Head of caudate nucleus (tissue), 42 donors: ENCODE measurements at regions not wholly inside any gene's neighbourhood (a gene's known extent, or its start where the extent isn't known, plus 50 kb on each side); places are given as distances from the start of the nearest gene placed in this dataset.

ENCODE experiments used
- DNase-seq, 42 donors: peaks; one replicate each; pipeline versions ENCODE4 v3.0.0 to v3.0.0-alpha.2; 2020 to 2021; ENCODE audit warnings: mixed read lengths in 7 of 42
- intact Hi-C: fragments of 100-400 bp; cut with DNase I; formaldehyde crosslinking; loops from one replicate; pipeline ENCODE4 v1.15.0; 2022

DNA sequence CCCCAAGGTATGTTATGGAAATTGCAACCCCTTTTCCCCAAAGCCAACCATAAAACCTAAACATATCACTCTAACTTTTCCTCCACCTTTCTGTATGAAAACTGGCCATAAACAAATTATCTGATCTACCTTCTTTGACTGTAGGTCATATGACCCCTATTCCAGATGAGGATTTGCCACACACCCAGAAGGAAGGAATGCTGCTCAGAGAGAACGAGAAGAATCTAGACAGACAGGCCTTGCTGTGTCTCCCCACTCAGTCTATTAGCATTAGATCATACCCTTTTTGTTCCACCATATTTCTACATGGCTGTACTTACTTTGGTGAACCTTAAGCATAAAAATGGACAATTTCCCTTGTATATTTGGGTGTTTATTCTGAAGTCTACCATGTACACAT is 113.0 kb upstream of the PHYHIPL start:
- intact Hi-C loops: no loop called here
- no peak for DNase-seq

DNA sequence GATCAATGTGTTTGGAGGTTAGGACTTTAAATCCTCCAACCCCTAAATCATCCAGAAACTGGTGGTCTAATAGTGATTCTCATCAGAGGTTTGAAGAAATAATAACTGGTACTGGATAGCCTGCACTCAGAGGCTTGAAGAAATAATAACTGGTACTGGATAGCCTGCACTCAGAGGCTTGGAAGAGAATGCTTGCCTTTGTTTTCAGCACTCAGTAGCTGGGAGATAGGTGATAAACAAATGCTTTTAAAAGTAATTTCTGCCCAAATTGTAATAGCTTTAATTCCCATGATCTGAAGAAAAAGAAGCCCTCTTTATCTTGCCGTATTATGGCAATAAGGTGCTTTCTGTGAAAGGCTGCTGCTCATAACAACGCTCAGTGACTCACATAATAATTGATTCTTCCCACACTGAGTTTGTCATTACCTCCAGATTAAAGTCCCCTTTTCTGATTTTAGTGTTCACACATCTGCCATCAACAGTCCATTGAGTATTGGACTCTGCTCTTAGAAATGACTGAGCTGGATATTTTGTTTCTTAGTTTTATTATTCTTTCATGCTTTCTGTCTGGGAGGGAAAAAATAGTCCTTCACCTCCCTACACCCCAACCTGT is 112.3 kb upstream of the PHYHIPL start:
- DNase-seq: peak in 4 of 42 donors; percentile 4 to 46 (median 25)

DNA sequence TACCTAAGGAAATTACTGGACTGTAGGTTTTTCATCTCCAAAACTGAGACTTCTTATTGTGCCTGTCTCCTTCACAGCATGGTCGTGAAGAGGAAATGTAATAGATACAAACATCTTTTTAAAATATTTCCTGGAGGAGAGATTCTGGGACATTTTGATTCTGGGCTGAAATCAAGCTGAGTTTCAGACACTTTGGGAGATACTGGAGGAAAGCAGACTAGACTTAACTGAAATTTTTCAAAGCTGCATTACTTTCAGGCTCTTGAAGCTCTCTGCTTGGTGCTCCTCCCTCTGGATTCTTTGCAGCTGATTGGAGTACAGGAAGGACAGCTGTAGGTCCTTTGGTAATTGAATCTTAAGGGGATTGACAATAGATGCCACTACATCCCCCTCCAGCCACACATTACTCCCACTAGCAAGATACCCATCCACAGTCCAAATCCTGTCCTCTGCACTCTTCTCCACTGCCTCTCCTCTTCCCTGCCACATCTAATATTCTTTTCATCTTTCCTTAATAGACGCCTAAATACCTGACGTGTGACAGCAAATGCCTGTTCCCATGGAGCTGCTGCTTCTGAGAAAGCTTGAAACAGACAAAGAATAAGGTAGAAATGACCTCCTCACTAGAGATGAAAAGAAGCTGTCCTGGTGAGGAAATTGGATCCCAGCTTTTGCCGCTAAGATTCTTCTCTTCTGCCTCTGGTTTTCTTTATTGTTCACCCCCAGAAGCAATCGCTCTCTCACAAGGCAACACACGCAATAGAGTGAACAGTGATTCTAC is 111.5 kb upstream of the PHYHIPL start:
- intact Hi-C loops: no loop called here
- peak in 4 of 42 donors; percentile 4 to 19 (median 16) for DNase-seq

More for the DNA sequence above, 112.3 kb upstream of the PHYHIPL start:
- intact Hi-C loops: no loop called here

DNA sequence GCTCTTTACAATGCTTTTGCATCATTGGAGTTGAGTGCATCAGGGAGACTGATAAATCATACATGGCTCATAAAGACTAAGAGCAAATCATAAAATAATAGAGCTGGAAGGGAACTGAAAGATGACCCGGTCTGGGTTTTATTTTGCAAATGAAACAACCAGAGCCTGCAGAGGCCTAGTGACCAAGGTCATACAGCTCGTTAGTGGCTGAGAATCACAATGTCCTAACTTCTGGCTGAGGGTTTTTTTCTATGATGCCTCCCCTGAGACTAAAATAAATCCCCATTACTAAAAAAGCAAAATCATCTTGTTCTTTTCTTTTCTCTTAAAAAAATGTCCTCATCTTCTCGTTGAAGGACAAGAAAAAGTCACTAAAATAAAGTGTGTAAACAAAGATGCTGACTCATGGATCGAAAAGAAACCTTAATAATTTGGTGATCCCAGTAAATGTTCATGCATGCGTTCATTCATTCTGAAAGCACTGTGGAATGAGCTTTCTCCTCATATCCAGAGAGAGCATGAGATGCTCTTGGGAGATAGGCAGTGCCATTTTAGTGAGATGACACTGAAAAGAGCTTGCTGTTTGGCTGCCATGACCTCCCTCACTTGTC is 107.8 kb upstream of the PHYHIPL start:
- intact Hi-C loops: no loop called here
- no peak for DNase-seq

DNA sequence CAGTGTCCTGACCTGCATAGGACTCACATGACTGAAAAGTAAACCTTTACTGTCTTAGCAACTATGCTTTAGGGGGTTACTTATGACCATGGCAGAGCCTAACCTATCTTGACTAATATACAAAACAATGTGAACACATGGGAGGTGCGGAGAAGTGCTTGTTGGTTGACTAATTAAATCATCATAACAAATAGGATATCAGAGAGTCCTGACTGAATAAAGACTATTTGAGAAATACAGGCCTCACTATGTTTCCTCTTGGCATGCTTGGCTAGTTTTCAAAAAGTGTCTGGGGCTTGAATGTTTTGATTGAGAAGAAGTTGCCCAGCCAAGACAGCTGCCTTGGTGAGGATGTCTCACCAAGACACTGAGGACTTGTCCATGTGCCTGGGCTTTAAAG is 104.4 kb upstream of the PHYHIPL start:
- intact Hi-C loops: no loop called here

DNA sequence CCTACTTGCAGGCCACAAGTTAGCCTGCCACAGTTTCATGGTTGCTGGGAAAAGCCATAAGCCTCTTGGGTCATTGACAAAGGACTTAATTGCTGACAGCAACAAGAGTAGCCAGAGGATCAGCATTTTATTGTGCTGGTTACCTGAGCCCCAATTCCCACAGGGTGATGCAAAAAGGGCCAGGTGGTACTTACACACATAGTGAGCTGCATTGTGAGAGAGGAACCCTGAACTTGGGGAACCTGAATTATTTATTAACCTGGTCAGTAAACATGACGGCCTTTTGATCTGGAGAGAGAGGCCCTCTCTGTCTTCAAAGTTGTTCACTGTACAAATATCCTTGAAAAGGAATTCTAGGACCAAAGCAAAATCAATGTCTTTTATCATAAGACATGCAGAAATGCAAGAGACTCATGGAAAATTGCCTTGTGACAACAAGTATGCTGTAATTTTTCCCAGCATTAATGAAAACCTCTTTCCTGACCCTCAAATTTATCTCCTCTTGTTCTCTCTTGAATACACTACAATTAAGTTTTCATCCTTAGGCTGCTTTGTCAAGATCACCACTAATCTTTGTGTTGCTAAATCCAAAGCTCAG is 102.9 kb upstream of the PHYHIPL start:
- intact Hi-C loops: no loop called here
- no peak for DNase-seq

More for the DNA sequence above, 104.4 kb upstream of the PHYHIPL start:
- no peak for DNase-seq

DNA sequence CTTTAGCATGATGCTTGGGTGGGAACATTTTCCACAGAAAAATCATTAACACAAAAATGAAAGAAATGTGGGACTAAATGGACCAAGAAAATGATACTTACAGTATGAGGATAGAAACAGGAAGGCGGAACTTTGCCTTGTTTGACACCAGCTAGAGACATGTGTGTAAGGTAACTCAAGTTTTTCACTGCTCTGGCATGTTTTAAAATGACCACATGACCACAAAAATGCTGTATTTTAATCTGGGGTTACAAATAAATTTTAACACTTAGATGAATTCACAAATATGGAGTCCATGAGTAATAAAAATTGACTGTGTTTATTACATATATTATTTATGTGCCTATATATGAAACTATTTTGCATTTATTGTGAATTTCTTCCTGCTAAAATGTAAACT is 100.9 kb upstream of the PHYHIPL start:
- DNase-seq: no peak
- intact Hi-C loops: no loop called here

DNA sequence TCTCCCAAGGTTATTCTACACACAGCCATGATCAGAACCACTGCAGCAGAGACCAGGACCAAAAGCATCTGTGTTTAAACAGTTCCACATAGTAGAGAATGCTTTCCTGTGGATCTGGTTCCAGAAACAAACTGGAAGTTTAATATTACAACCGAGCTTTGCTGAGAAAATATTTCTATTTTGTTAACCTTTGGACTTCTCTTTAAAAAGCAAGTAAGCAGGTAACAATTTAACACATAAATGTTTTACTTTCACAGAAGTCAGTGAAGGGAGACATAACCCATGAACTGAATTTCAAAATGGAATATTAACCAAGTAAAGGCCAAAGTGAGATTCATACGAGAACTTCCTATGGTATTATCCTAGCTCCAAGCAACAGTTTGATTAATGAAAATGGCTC is 98.6 kb upstream of the PHYHIPL start:
- no peak for DNase-seq
- intact Hi-C loops: no loop called here

DNA sequence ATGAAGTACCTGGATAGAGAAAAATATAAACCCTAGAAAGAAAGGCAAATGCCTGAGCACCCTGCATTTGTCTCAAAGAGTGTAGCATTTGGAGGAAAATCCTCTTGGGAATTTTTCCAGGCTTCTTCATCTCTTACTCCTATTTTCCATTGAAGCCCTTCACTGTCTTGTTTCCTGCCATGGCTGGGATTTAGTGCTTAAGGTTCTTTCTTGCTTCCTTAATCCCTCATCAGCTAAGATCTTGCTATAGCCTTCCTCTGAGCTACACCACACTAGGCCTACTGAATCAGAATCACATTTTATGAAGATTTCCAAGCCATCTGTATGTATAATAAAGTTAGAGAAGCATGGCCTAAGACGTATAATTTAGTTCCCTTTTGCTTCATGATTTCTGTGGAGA is 97.5 kb upstream of the PHYHIPL start:
- DNase-seq: no peak
- intact Hi-C loops: no loop called here

DNA sequence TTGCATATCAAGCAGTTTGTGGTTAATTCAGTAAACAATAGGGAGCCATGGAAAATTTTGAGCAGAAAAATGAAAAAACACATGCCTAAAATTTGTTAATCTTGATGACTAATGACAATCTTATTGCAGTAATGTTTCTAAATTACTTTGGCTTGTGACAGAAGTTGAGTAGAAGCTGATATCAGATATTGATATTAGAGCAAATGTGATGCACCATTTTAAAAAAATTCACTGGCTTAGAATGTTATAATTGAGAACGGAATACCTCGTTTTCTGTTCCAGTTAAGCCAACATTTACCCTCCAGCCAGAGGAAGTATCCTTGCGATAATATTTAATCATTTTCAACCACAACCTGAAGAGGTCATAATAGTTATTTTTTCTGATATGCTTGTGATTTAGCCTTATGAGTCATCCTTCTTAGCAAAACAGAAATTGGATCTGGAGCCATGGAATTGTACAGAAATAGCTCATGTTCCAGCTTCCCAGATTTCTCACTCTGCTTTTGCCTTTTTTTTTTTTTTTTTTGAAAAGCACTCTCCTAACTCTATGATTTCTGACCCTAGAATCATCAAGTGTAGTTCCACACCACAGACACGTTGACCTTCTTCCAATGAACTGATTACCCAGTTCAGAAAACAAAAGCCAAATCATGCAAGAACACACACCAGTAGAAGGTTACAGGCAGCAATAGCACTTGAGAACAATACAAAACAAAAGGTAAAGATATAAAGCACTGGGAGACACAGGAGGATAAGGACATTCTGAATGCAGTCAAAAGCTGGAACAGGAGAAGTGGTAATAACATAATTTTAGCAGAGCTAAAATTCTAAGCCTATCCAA is 96.8 kb upstream of the PHYHIPL start:
- DNase-seq: no peak
- intact Hi-C loops: no loop called here

DNA sequence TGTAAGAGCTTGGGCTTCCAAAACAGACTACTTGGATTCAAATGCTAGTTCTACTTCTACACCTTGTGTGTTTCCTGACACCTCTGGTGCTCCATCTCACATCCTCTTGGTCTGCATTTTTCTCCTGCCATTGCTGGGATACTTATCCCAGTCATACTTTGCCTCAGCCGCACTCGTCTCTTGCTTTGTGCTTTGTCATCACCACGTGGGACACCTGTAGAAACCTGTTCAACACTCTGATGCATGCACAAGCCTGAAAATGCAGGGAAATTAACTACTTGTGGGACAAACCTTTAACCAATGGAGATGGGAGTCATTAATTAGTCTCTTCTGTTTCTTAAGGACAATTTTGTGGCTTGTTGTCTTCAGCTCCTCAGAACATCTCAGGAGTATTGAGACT is 94.2 kb upstream of the PHYHIPL start:
- intact Hi-C loops: no loop called here
- no peak for DNase-seq

DNA sequence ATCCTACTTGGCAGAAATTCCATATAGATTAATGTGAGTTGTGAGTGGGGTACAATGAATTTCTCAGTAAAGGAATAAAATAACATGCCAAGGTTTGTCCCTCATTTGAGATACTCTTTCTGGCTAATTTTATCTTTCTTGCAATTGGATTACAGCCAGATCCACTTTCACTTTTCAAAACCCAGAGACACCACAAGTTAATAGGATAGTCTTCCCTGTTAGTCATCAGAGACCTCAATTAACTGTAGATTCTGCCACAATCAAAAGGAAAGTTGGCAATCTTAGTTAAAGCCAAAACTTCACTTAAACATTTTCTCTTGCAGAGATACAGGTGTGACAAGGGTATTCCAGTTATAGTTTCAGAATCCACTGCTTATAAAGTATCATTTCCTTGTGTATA is 91.4 kb upstream of the PHYHIPL start:
- intact Hi-C loops: no loop called here
- DNase-seq: no peak

DNA sequence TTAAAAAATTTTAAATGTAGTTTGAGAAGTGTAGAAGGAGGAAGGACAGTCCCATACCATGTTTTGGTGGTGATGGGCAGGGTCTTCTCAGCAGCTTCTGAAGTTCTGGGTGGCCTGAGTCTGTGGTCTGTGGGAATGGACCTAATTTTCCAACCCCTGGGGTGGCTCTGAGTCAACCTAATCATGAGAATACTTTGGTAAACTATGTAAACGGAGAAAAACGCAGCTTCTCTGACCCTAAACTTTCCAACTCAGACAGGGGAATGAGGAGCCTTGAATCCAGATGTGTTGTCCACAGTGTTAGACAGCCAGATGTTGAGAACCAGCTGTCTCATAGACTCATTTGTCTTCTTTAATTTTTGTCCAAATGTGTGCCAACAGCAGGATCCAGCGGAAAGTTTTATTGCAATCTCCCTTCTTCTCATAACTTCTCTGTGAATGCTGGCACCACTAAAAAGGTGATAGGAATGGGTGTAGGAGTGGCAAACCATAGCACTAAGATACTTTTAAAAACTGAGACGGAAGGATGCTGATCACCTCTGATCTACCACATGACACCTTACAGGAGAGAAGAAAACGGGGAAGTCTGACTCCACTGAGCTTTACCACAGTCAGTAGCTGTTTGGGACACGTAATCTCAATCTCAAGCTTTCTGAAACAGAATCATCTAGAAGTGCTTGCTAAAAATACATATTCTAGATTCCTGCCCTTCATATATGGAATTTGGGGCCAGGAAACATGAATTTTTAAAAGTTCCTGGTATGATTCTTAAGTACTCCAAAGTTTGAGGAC is 90.5 kb upstream of the PHYHIPL start:
- DNase-seq: no peak
- intact Hi-C loops: no loop called here

DNA sequence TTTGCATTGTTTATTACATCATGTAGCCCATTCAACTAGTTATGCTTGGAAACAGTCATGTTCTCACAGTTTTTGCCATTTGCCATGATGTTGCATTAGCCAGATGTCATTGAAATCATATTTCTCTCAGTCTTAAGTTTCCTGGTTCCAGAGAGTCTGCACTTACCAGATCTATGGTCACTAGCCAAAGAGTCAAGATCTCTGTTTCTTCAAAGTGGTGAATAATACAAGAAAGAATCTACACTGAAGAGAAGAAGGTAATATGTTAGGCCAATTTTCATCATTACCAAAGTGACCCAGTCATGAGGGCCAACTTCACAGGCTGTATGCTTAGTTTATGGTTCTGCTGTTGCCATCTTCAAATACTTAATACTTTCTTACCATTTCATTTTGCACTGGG is 89.0 kb upstream of the PHYHIPL start:
- intact Hi-C loops: no loop called here
- no peak for DNase-seq

DNA sequence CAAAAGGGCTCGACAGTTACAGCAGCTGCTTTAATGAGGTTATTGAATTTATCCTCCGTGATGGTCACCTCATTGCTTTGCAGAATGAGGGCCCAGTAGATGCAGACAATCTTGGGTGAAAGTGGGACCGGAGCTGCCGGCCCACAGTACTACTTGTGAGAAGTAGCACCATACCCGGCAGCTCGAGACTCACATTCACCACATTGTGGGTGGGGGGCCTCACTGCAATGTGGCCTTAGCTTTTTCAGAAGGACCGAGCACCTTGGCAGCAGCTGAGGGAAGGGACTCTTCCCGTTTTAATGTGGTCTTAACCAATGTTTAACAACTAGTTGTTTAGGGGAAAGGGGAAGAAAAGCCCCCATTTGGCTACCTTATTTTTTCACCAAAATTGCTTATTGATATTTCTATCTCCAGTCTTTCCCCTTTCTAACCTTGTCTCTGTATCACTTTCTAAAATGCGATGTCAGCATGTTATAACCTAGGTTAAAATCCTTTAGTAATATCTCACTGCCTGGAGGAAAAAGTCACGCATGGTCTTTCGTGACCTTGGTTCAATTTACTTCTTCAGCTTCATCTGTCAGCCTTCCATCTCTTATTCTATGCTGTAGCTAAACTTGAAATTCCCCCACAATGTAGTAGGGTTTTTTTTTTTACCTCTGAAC is 87.4 kb upstream of the PHYHIPL start:
- intact Hi-C loops: no loop called here
- DNase-seq: no peak

DNA sequence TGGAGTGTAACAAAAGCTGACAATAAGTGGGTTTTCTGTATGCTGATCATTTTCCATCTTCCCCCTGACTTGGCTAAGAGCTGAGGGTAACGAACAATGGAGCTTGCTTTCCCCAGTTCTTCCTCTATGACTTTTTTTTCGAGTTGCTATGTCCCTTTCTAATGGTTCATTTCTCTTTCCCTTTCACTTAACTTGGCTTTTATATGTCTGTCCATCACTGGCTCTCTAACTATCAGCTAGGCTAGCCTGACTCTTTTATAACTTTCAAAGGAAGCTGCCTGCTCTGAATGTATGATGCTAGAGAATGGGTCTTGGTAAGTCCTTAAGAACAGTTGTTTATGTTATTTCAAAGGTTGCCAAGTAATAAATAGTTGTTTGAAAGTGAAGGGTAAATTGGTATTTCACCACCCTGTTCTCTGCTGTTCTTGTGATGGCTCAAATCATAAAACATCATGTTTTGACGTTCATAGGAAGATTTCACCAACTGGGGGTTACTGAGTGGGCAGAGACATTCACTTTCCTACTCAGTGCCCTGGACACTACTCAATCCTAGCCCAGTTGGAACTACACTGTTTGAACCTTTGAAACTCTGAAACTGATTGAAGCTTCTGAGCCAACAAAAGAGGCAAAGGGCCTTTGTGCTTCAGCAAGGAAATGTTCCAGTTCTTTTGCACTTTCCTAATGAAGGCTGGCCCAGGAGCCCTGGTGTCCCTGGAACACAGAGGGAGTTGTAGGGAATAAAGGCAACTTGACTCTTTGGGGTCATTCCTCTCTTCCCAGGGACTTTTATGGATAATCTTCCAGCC is 85.4 kb upstream of the PHYHIPL start:
- DNase-seq: peak in 24 of 42 donors; percentile 5 to 75 (median 36)
- intact Hi-C loops: no loop called here

DNA sequence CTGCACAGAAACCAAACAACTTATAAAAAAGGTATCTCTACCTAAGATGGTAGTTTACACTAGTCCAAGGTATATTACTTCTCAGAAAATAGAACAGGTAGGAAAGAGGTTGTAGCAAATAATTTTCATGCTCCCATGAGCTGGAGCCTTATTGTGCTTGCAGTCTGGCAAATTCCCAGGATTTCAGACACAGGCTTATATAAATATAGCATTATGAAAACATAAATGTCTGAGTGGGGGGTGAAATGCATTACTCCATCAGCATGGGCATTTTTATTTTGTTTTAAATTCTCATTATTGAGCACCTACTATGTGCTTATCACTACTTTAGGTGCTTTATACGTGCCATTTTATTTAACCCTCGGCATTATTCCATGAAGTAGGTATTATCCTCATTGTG is 83.0 kb upstream of the PHYHIPL start:
- intact Hi-C loops: no loop called here
- DNase-seq: no peak
